CD14-positive monocyte (primary cell): ENCODE measurements at regions not wholly inside any gene's neighbourhood (a gene's known extent, or its start where the extent isn't known, plus 50 kb on each side); places are given as distances from the start of the nearest gene placed in this dataset.
A peak's percentile ranks its signal among the peaks of the same experiment; 100 is the strongest.

Experiments used
- DNase-seq, 3 donors: peaks; one replicate each; pipeline ENCODE4 v3.0.0-alpha.2; 2011 to 2022
- H2AFZ ChIP-seq: 2 replicates; pipeline ENCODE4 v1.6.0; 2012; ENCODE audit warnings: mild to moderate bottlenecking, low read depth, low read length, inconsistent platforms; ENCODE audit not compliant: insufficient read depth, poor library complexity, severe bottlenecking
- H3K27ac ChIP-seq, 2 donors: 1 replicate in 1 of 2; 2 replicates in 1 of 2; pipeline ENCODE4 v1.5.1; 2012 to 2013; ENCODE audit warnings: low read length in 2 of 2, control low read depth in 1 of 2, inconsistent platforms in 1 of 2, low read depth in 1 of 2, mild to moderate bottlenecking in 1 of 2
- H3K27me3 ChIP-seq, 2 donors: one replicate each; pipeline versions ENCODE4 v1.6.0 to v1.6.1; 2011 to 2013; ENCODE audit warnings: low read length in 2 of 2; ENCODE audit not compliant: control insufficient read depth in 2 of 2, insufficient read depth in 2 of 2
- H3K36me3 ChIP-seq, 2 donors: replicated peaks in 1 of 2; 1 replicate in 1 of 2; 2 replicates in 1 of 2; pipeline versions ENCODE4 v1.5.1 to v1.6.1; 2012 to 2013; ENCODE audit warnings: low read length in 2 of 2, control low read depth in 1 of 2, inconsistent platforms in 1 of 2, mild to moderate bottlenecking in 1 of 2; ENCODE audit not compliant: insufficient read depth in 2 of 2, control insufficient read depth in 1 of 2
- H3K4me1 ChIP-seq, 2 donors: 1 replicate in 1 of 2; 2 replicates in 1 of 2; pipeline versions ENCODE4 v1.5.1 to v1.6.1; 2012 to 2013; ENCODE audit warnings: low read length in 2 of 2, control low read depth in 1 of 2, inconsistent platforms in 1 of 2, mild to moderate bottlenecking in 1 of 2, moderate library complexity in 1 of 2; ENCODE audit not compliant: insufficient read depth in 2 of 2, control insufficient read depth in 1 of 2
- H3K4me2 ChIP-seq: replicated peaks from 2 replicates; pipeline ENCODE3; 2012; ENCODE audit warnings: low read length, moderate library complexity, mild to moderate bottlenecking; ENCODE audit not compliant: poor library complexity, severe bottlenecking; ENCODE audit errors: extremely low read depth
- H3K4me3 ChIP-seq, 3 experiments: fragments of 200-600 bp in 1 of 3; sonication (generic) in 1 of 3; replicated peaks in 1 of 3; 1 replicate in 2 of 3; 2 replicates in 1 of 3; pipeline ENCODE4 v1.5.1; 2011 to 2013; ENCODE audit warnings: low read length in 3 of 3, mild to moderate bottlenecking in 3 of 3, control low read depth in 2 of 3, low read depth in 2 of 3, inconsistent platforms in 1 of 3, moderate library complexity in 1 of 3
- H3K79me2 ChIP-seq: 2 replicates; pipeline ENCODE4 v1.6.0; 2012; ENCODE audit warnings: mild to moderate bottlenecking, control low read depth, inconsistent platforms, low read length, moderate library complexity; ENCODE audit not compliant: insufficient read depth
- H3K9ac ChIP-seq: 2 replicates; pipeline ENCODE4 v1.6.0; 2017; ENCODE audit warnings: low read length, mild to moderate bottlenecking; ENCODE audit not compliant: insufficient read depth, poor library complexity, severe bottlenecking
- H3K9me3 ChIP-seq, 2 donors: replicated peaks in 1 of 2; 1 replicate in 1 of 2; 2 replicates in 1 of 2; pipeline versions ENCODE4 v1.5.1 to v1.6.1; 2012 to 2013; ENCODE audit warnings: low read length in 2 of 2, control low read depth in 1 of 2; ENCODE audit not compliant: control insufficient read depth in 1 of 2, insufficient read depth in 1 of 2
- H4K20me1 ChIP-seq: 2 replicates; pipeline ENCODE4 v1.6.0; 2012; ENCODE audit warnings: mild to moderate bottlenecking, low read length, control low read depth, moderate library complexity; ENCODE audit not compliant: insufficient read depth
- H3K27ac Mint-ChIP-seq, 7 donors: one replicate each; pipeline ENCODE4 v1.8.0; 2020; ENCODE audit warnings: mild to moderate bottlenecking in 7 of 7, mixed read lengths in 7 of 7, moderate library complexity in 6 of 7, inconsistent platforms in 2 of 7
- H3K27me3 Mint-ChIP-seq, 3 donors: one replicate each; pipeline ENCODE4 v1.8.0; 2021 to 2022; ENCODE audit warnings: low read depth in 3 of 3, mild to moderate bottlenecking in 3 of 3, mixed read lengths in 3 of 3, moderate library complexity in 3 of 3, inconsistent platforms in 1 of 3
- H3K36me3 Mint-ChIP-seq, 2 donors: one replicate each; pipeline ENCODE4 v1.8.0; 2020; ENCODE audit warnings: mixed read lengths in 2 of 2, inconsistent platforms in 1 of 2, mild to moderate bottlenecking in 1 of 2
- H3K4me1 Mint-ChIP-seq: one replicate; pipeline ENCODE4 v1.8.0; 2020; ENCODE audit warnings: mild to moderate bottlenecking, mixed read lengths
- H3K4me3 Mint-ChIP-seq, 2 donors: one replicate each; pipeline ENCODE4 v1.8.0; 2020; ENCODE audit warnings: mild to moderate bottlenecking in 2 of 2, mixed read lengths in 2 of 2, moderate library complexity in 1 of 2
- H3K9me3 Mint-ChIP-seq, 7 donors: one replicate each; pipeline ENCODE4 v1.8.0; 2020 to 2022; ENCODE audit warnings: mixed read lengths in 7 of 7, mild to moderate bottlenecking in 6 of 7, moderate library complexity in 6 of 7, inconsistent platforms in 2 of 7
- WGBS: methylation state at CpG from one replicate; pipeline ENCODE4 v1.1.5; 2013; ENCODE audit warnings: missing lambda C conversion rate; ENCODE audit not compliant: insufficient coverage; 5-methylcytosine and 5-hydroxymethylcytosine counted together
- intact Hi-C, 2 donors: fragments of 100-400 bp; cut with micrococcal nuclease; formaldehyde crosslinking; loops; one replicate each; pipeline versions ENCODE4 v1.15.0 to v1.15.1; 2023
- TF ChIP-seq, protein P1 (sequence below): fragments of 200-600 bp; IDR thresholded peaks from one replicate; pipeline ENCODE4 v1.8.0; 2022; ENCODE audit warnings: antibody characterized with exemption, mild to moderate bottlenecking

DNA sequence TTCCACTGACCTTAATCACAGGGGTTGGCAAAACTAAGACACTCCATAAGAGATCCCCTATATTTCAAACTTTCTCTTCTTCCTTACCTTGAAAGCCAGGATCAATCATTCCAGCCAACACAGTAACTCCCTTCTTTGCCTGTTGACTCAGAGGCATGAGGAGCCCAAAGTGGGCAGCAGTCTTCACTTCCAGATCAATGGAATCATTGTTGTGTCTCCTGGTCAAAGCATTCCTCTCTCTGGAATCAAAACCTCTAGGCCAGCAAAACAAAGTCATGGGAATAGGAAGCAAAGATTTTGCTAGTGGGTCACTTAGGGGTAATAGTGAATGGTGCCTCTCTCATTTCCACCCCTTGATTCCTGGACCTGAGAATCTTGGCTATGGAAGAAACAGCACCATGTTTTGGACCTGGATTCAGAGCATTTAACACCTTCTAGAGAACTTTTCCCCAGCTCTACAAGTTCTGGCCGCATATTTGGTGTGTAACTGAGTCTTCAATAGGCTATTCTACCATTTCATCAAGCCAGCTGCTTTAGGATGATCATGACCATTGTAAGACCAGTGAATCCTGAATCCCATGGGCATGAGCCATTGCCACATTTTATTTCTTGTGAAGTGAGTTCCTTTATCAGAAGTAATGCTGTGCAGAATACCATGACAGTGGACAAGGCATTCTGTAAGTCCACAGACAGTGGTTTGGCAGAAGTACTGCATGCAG is 65.7 kb upstream of the SERPINE2 start:
- WGBS, result no CpG with 5 or more reads among the region's 1 CpG
- no peaks in the 10 kb centered on the region for H3K4me1 Mint-ChIP-seq
- H3K4me3 ChIP-seq, result no peak overlapping the region

DNA sequence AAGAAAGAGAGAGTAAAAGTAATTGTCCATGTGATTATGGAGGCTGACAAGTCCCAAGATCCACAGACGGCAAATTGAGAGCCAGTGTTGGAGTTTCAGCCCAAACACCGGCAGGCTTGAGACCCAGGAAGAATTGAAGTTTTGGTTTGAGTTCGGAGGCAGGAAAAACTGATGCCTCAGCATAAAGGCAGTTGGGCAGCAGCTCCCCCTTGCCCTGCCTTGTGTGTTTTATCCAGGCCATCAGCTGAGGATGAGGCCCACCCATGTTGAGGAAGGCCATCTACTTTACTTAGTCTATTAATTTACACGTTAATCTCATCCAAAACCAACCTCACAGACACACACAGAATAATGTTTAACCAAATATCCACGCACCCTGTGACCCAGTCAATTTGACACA is 64.6 kb upstream of the SERPINE2 start:
- no peak for DNase-seq
- H3K79me2 ChIP-seq, result no peaks in the 10 kb centered on the region
- H3K36me3 ChIP-seq, result no peaks in the 10 kb centered on the region
- H3K4me1 ChIP-seq, result no peaks in the 10 kb centered on the region
- TF ChIP-seq, protein P1, sequence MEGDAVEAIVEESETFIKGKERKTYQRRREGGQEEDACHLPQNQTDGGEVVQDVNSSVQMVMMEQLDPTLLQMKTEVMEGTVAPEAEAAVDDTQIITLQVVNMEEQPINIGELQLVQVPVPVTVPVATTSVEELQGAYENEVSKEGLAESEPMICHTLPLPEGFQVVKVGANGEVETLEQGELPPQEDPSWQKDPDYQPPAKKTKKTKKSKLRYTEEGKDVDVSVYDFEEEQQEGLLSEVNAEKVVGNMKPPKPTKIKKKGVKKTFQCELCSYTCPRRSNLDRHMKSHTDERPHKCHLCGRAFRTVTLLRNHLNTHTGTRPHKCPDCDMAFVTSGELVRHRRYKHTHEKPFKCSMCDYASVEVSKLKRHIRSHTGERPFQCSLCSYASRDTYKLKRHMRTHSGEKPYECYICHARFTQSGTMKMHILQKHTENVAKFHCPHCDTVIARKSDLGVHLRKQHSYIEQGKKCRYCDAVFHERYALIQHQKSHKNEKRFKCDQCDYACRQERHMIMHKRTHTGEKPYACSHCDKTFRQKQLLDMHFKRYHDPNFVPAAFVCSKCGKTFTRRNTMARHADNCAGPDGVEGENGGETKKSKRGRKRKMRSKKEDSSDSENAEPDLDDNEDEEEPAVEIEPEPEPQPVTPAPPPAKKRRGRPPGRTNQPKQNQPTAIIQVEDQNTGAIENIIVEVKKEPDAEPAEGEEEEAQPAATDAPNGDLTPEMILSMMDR, result no peak
- H3K9ac ChIP-seq, result no peak overlapping the region
- H3K36me3 Mint-ChIP-seq, result no peaks in the 10 kb centered on the region
- H2AFZ ChIP-seq, result no peak overlapping the region
- H3K27ac ChIP-seq, result no peak overlapping the region
- H3K4me3 Mint-ChIP-seq, result no peak overlapping the region
- no peak overlapping the region for H3K4me2 ChIP-seq
- H3K27me3 Mint-ChIP-seq, result peaks cover 0 to 6% (median 4%) of the 10 kb centered on the region in 3 donors
- no peak overlapping the region for H3K27ac Mint-ChIP-seq
- WGBS, result 95% methylated on average over 4 of the region's 5 CpGs
- no peaks in the 10 kb centered on the region for H3K4me1 Mint-ChIP-seq
- H4K20me1 ChIP-seq, result no peaks in the 10 kb centered on the region
- H3K9me3 ChIP-seq, result no peaks in the 10 kb centered on the region
- peaks cover 0 to 6% (median 3%) of the 10 kb centered on the region in 7 donors for H3K9me3 Mint-ChIP-seq
- no peak overlapping the region for H3K4me3 ChIP-seq
- H3K27me3 ChIP-seq, result no peaks in the 10 kb centered on the region
- intact Hi-C loops, result no loop called here

More for the DNA sequence above, 65.7 kb upstream of the SERPINE2 start:
- Mint-ChIP-seq H3K4me3 (no peak overlapping the region), H3K36me3 (no peaks in the 10 kb centered on the region), H3K9me3 (peaks cover 0 to 6% (median 3%) of the 10 kb centered on the region in 7 donors), H3K27ac (peak overlapping the region in 1 of 7 donors; percentile 45), H3K27me3 (peaks cover 0 to 8% (median 4%) of the 10 kb centered on the region in 3 donors)
- H3K9me3 ChIP-seq, result no peaks in the 10 kb centered on the region
- no peaks in the 10 kb centered on the region for H3K27me3 ChIP-seq
- no peak overlapping the region for H2AFZ ChIP-seq
- H3K4me2 ChIP-seq, result no peak overlapping the region
- H3K4me1 ChIP-seq, result no peaks in the 10 kb centered on the region
- TF ChIP-seq, protein P1, result no peak
- no peaks in the 10 kb centered on the region for H4K20me1 ChIP-seq
- H3K27ac ChIP-seq, result no peak overlapping the region
- H3K9ac ChIP-seq, result no peak overlapping the region
- no peaks in the 10 kb centered on the region for H3K79me2 ChIP-seq
- intact Hi-C loops, result no loop called here
- no peak for DNase-seq
- H3K36me3 ChIP-seq, result no peaks in the 10 kb centered on the region
